Esophagus squamous epithelium (tissue), 5 donors: ENCODE measurements at regions not wholly inside any gene's neighbourhood (a gene's known extent, or its start where the extent isn't known, plus 50 kb on each side); places are given as distances from the start of the nearest gene placed in this dataset.

Source experiments
- DNase-seq: peaks from one replicate; lab custom pipeline; 2025; lab: John Stamatoyannopoulos, UW
- H3K27ac ChIP-seq, 4 donors: fragments of 200-600 bp; sonication (generic); one replicate each; pipeline ENCODE4 v1.5.1; 2016 to 2019; ENCODE audit warnings: mild to moderate bottlenecking in 1 of 4
- H3K27me3 ChIP-seq, 4 donors: fragments of 200-600 bp; sonication (generic); 1 replicate in 3 of 4; 2 replicates in 1 of 4; pipeline versions ENCODE4 v1.5.1 to v1.6.0; 2017 to 2021; ENCODE audit warnings: antibody characterized with exemption in 1 of 4
- H3K36me3 ChIP-seq, 3 donors: fragments of 200-600 bp; sonication (generic); one replicate each; pipeline ENCODE4 v1.5.1; 2016 to 2019
- H3K4me1 ChIP-seq, 3 donors: fragments of 200-600 bp; sonication (generic); one replicate each; pipeline ENCODE4 v1.5.1; 2017 to 2019
- H3K4me3 ChIP-seq, 4 donors: fragments of 200-600 bp; sonication (generic); 1 replicate in 3 of 4; 2 replicates in 1 of 4; pipeline ENCODE4 v1.5.1; 2016 to 2019; ENCODE audit warnings: mild to moderate bottlenecking in 2 of 4, moderate library complexity in 1 of 4
- H3K9me3 ChIP-seq, 3 donors: fragments of 200-600 bp; sonication (generic); one replicate each; pipeline ENCODE4 v1.5.1; 2016 to 2019
- CTCF ChIP-seq, 6 experiments: fragments of 450-650 bp in 4 of 6; fragments of 200-600 bp in 2 of 6; sonication (generic) in 2 of 6; IDR thresholded peaks; one replicate each; pipeline ENCODE4 v1.5.1; 2016 to 2019; ENCODE audit warnings: antibody characterized with exemption in 6 of 6, mild to moderate bottlenecking in 4 of 6, moderate library complexity in 4 of 6
- POLR2A ChIP-seq, 4 donors: fragments of 450-650 bp; IDR thresholded peaks; one replicate each; pipeline ENCODE4 v1.6.1; 2017; ENCODE audit warnings: antibody characterized with exemption in 4 of 4, mild to moderate bottlenecking in 4 of 4, moderate library complexity in 3 of 4
- WGBS, 2 donors: methylation state at CpG; one replicate each; pipeline ENCODE4 v1.1.5; 2018; 5-methylcytosine and 5-hydroxymethylcytosine counted together
- intact Hi-C: fragments of 100-400 bp; cut with DNase I; formaldehyde crosslinking; loops from one replicate; pipeline ENCODE4 v1.15.0; 2022
- donor health status: DM: yes; HTN: yes; CAD: no.

DNA sequence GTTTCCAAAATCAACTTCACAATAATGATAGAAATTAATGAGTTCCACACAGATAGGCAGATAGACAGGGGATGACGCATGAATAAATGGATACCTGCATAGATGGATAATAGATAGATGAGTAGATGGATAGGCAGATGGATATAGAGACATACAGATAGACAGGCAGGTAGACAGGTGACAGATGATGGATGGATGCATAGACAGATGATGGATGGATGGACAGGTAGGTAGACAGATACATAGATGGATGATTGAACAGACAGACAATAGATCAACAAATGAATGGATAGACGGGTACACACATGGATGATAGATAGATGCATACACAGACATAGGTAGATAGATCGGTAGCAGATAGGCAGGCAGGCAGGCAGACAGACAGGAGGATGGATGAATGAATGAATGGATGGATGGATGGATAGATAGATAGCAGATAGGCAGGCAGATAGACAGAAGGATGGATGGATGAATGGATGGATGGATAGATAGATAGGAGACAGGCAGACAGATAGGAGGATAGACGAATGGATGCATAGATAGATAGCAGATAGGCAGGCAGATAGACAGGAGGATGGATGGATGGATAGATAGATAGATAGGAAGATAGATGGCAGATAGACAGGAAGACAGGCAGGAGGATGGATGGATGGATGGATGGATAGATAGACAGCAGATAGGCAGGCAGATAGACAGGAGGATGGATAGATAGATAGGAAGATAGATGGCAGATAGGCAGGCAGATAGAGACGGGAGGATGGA is 142.5 kb downstream of the RBFOX3 start:
- Histone ChIP-seq H3K36me3 (no peaks in the 10 kb centered on the region), H3K27me3 (peaks cover 0 to 61% (median 0%) of the 10 kb centered on the region in 4 donors), H3K27ac (no peak overlapping the region), H3K9me3 (no peaks in the 10 kb centered on the region), H3K4me1 (no peaks in the 10 kb centered on the region), H3K4me3 (no peak overlapping the region)
- no peak for DNase-seq
- TF ChIP-seq CTCF (IDR thresholded peaks at IDR 0.05) (no peak), POLR2A (IDR thresholded peaks at IDR 0.05) (no peak)
- intact Hi-C loops = no loop called here
- WGBS, 2 donors = 80 to 84% methylated on average over 5 of the region's 5 CpGs

DNA sequence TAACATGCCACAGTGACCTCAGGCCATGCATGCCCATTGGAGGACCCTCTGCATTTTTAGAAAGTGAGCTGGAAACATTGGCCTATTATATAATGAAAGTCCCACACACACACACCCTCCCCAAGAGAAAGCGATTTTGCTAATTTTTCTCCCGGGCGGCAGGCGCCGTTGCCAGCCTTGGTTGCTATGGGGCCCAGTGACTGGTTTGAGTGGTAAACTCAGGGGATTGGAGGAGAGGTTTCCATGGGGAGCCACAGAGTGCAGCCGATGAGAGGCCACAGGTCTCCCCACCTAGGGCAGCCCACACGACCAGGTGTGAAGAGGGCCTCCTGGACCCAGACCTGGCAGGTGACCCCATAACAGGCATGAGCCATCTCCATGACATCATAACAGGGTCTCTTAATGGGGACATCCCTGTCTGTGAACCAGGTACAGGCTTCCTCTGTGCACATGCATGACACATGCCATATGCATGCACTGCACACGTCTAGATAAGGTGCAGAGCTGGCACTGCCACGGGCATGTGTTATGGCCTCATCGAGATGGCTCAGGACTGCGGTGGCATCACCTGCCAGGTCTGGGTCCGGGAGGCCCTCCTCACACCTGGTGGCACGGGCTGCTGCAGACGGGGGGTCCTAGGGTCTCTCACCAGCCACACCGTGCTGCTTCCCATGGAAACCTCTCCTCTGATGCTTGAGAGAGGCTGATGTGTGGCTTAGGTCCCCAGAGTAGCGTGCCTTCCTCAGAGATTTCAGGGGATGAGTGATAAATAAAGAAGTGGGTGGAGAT is 144.1 kb downstream of the RBFOX3 start:
- TF ChIP-seq POLR2A (IDR thresholded peaks at IDR 0.05) (no peak), CTCF (IDR thresholded peaks at IDR 0.05) (no peak)
- Histone ChIP-seq H3K27ac (no peak overlapping the region), H3K9me3 (no peaks in the 10 kb centered on the region), H3K4me1 (no peaks in the 10 kb centered on the region), H3K27me3 (peaks cover 0 to 60% (median 0%) of the 10 kb centered on the region in 4 donors), H3K36me3 (no peaks in the 10 kb centered on the region), H3K4me3 (no peak overlapping the region)
- DNase-seq = no peak
- WGBS, 2 donors = 70 to 74% methylated on average over 8 to 12 of the region's 16 CpGs
- intact Hi-C loops = no loop called here

GRCh38 chr17:79465681-79466025 is 145.2 kb downstream of the RBFOX3 start:
- peaks cover 0 to 60% (median 0%) of the 10 kb centered on the region in 4 donors for H3K27me3 ChIP-seq
- no peak overlapping the region for H3K27ac ChIP-seq
- 65 to 79% methylated on average over 7 to 10 of the region's 14 CpGs for WGBS, 2 donors
- intact Hi-C loops = no loop called here
- DNase-seq = no peak
- no peaks in the 10 kb centered on the region for H3K4me1 ChIP-seq
- TF ChIP-seq POLR2A (IDR thresholded peaks at IDR 0.05) (no peak), CTCF (IDR thresholded peaks at IDR 0.05) (no peak)
- H3K4me3 ChIP-seq = no peak overlapping the region
- no peaks in the 10 kb centered on the region for H3K36me3 ChIP-seq
- no peaks in the 10 kb centered on the region for H3K9me3 ChIP-seq

- H3K4me1 ChIP-seq = no peaks in the 10 kb centered on the region
- no peak overlapping the region for H3K27ac ChIP-seq
- H3K4me3 ChIP-seq = no peak overlapping the region
- DNase-seq = no peak
- no peak for TF ChIP-seq CTCF (IDR thresholded peaks at IDR 0.05)
- peaks cover 0 to 57% (median 0%) of the 10 kb centered on the region in 4 donors for H3K27me3 ChIP-seq
- no peaks in the 10 kb centered on the region for H3K9me3 ChIP-seq
- intact Hi-C loops = no loop called here
- H3K36me3 ChIP-seq = no peaks in the 10 kb centered on the region
- 40 to 52% methylated on average over 12 to 25 of the region's 25 CpGs for WGBS, 2 donors
Measured at GRCh38 chr17:79465011-79465680, 145.7 kb downstream of the RBFOX3 start.
